Spleen (tissue), 11 donors: ENCODE measurements at regions not wholly inside any gene's neighbourhood (a gene's known extent, or its start where the extent isn't known, plus 50 kb on each side); places are given as distances from the start of the nearest gene placed in this dataset.

ENCODE experiments used
- DNase-seq: peaks from one replicate; pipeline ENCODE4 v3.0.0-alpha.2; 2020
- H3K27ac ChIP-seq, 8 donors: fragments of 200-600 bp; sonication (generic) in 7 of 8; 1 replicate in 4 of 8; 2 replicates in 4 of 8; pipeline versions ENCODE4 v1.5.0 to v1.8.0; 2016 to 2021; ENCODE audit warnings: inconsistent platforms in 4 of 8, mild to moderate bottlenecking in 4 of 8, moderate library complexity in 1 of 8
- H3K27me3 ChIP-seq, 7 donors: fragments of 200-600 bp; sonication (generic) in 6 of 7; replicated peaks in 1 of 7; 1 replicate in 4 of 7; 2 replicates in 3 of 7; pipeline versions ENCODE4 v1.5.0 to v1.8.0; 2016 to 2021; ENCODE audit warnings: inconsistent platforms in 3 of 7, mild to moderate bottlenecking in 1 of 7
- H3K36me3 ChIP-seq, 6 donors: fragments of 200-600 bp; sonication (generic) in 5 of 6; 1 replicate in 4 of 6; 2 replicates in 2 of 6; pipeline versions ENCODE4 v1.5.0 to v1.8.0; 2016 to 2021; ENCODE audit warnings: inconsistent platforms in 2 of 6
- H3K4me1 ChIP-seq, 6 donors: fragments of 200-600 bp; sonication (generic) in 5 of 6; 1 replicate in 3 of 6; 2 replicates in 3 of 6; pipeline versions ENCODE4 v1.5.0 to v1.8.0; 2016 to 2021; ENCODE audit warnings: inconsistent platforms in 3 of 6
- H3K4me3 ChIP-seq, 8 donors: fragments of 200-600 bp; sonication (generic) in 7 of 8; 1 replicate in 4 of 8; 2 replicates in 4 of 8; pipeline versions ENCODE4 v1.5.0 to v1.8.0; 2016 to 2021; ENCODE audit warnings: inconsistent platforms in 4 of 8, mild to moderate bottlenecking in 4 of 8, moderate library complexity in 2 of 8
- H3K9me3 ChIP-seq, 8 donors: fragments of 200-600 bp; sonication (generic) in 7 of 8; 1 replicate in 4 of 8; 2 replicates in 4 of 8; pipeline versions ENCODE4 v1.5.0 to v1.8.0; 2016 to 2021; ENCODE audit warnings: inconsistent platforms in 4 of 8
- POLR2A ChIP-seq, 3 donors: fragments of 450-650 bp; IDR thresholded peaks; one replicate each; pipeline ENCODE4 v1.5.1; 2017; ENCODE audit warnings: antibody characterized with exemption in 3 of 3, mild to moderate bottlenecking in 1 of 3
- POLR2AphosphoS5 ChIP-seq, 3 donors: sonication (generic); formaldehyde crosslinking; IDR thresholded peaks; one replicate each; pipeline ENCODE4 v1.5.1; 2017; ENCODE audit warnings: antibody characterized with exemption in 3 of 3
- WGBS, 5 donors: extraction: QIAGEN DNeasy Blood & Tissue Kit in 3 of 5; methylation state at CpG; one replicate each; pipeline versions ENCODE4 v1.1.5 to v1.1.7; 2013 to 2018; 5-methylcytosine and 5-hydroxymethylcytosine counted together
- intact Hi-C: fragments of 100-400 bp; cut with DNase I; formaldehyde crosslinking; loops from one replicate; pipeline ENCODE4 v1.15.0; 2023; ENCODE audit warnings: low total_unique reads
- TF ChIP-seq, protein P1 (sequence below), 11 experiments: fragments of 200-600 bp in 7 of 11; fragments of 450-650 bp in 4 of 11; sonication (generic) in 4 of 11; IDR thresholded peaks in 8 of 11; conservative IDR thresholded peaks in 3 of 11; 1 replicate in 7 of 11; 2 replicates in 4 of 11; pipeline versions ENCODE4 v1.4.0 to v1.8.0; 2016 to 2021; ENCODE audit warnings: antibody characterized with exemption in 11 of 11, inconsistent platforms in 4 of 11, mild to moderate bottlenecking in 1 of 11
- donor health status: healthy with polysubstance abuse.
- donor health status: DM: no; HTN: no; CAD: no; lungs with moderate emphysema.
- donor health status: DM: no; HTN: no; CAD: no.
- donor health status: Bipolar disorder and iron deficiency.
- donor health status: healthy.
- donor health status: DM: no; HTN: no; CAD: no.
- donor health status: DM: yes; HTN: yes; CAD: no.

DNA sequence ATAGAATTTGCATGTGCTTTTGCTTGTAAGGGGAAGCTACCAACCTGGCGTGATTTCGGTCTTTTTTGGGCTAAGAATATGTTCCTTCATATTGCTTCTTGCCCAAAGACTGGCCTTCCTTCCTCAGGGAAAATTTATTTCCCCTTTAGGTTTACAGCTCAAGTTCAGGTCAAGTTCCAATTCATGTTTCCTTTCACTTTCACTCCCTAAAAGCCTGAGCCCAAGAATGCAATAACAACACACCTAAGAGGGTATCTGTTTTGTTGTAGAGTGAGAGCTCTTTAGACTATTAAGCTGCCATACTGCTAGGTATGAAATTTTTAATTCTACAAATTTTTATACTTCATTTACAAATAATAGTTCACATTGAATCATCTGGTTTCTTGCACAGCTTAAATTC lies 299.6 kb downstream of the TLL1 start:
- DNase-seq = no peak
- Histone ChIP-seq H3K27me3 (no peaks in the 10 kb centered on the region), H3K4me1 (no peaks in the 10 kb centered on the region), H3K27ac (no peak overlapping the region), H3K36me3 (no peaks in the 10 kb centered on the region), H3K9me3 (peaks cover 0 to 12% (median 2%) of the 10 kb centered on the region in 8 donors), H3K4me3 (no peak overlapping the region)
- intact Hi-C loops = no loop called here
- WGBS, 5 donors = 15 to 73% (median 31%) methylated on average over 2 of the region's 2 CpGs
- TF ChIP-seq, protein P1, sequence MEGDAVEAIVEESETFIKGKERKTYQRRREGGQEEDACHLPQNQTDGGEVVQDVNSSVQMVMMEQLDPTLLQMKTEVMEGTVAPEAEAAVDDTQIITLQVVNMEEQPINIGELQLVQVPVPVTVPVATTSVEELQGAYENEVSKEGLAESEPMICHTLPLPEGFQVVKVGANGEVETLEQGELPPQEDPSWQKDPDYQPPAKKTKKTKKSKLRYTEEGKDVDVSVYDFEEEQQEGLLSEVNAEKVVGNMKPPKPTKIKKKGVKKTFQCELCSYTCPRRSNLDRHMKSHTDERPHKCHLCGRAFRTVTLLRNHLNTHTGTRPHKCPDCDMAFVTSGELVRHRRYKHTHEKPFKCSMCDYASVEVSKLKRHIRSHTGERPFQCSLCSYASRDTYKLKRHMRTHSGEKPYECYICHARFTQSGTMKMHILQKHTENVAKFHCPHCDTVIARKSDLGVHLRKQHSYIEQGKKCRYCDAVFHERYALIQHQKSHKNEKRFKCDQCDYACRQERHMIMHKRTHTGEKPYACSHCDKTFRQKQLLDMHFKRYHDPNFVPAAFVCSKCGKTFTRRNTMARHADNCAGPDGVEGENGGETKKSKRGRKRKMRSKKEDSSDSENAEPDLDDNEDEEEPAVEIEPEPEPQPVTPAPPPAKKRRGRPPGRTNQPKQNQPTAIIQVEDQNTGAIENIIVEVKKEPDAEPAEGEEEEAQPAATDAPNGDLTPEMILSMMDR (IDR thresholded peaks at IDR 0.05 in 8 of 11, conservative IDR thresholded peaks at IDR 0.05 in 3 of 11) = no peak
- TF ChIP-seq POLR2A (IDR thresholded peaks at IDR 0.05) (no peak), POLR2AphosphoS5 (IDR thresholded peaks at IDR 0.05) (no peak)

DNA sequence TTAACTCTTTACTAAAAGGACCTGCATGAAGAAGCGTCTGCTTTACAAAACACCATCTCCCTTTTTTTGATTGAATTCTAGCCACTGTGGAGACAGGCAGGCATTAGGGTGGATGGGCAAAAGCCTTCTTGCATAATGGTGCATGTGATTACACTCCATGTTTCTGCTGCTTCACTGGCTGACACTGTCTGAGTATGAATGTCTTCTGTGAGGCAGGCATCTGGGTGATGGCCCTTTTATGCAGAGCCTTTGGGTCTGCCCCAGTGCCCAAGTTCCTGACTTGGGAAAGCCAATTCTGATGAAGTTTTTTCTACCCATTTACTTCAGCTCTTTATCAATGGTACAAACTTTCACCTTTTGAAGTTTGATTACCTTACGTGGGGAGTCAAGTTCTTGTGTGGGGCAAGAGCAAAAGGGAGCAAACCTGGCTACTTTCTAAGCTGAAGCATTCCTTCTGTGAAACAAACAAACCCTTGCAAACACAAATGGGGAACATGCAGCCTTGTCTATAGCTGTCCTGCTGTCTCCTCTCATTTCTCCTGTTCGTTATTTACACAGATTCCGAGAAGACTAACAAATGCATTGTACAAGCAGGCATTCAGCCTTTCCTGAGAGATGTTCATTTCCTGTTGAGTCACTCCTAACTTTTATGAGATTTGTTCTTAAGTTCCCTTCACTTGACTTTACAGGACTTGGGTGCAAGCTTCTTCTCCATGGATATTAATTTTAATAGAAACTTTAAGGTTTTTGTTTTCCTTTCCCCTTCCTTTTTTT lies 301.9 kb downstream of the TLL1 start:
- H3K27ac ChIP-seq = no peak overlapping the region
- peaks cover 0 to 12% (median 2%) of the 10 kb centered on the region in 8 donors for H3K9me3 ChIP-seq
- TF ChIP-seq, protein P1 (IDR thresholded peaks at IDR 0.05 in 8 of 11, conservative IDR thresholded peaks at IDR 0.05 in 3 of 11) = no peak
- TF ChIP-seq POLR2AphosphoS5 (IDR thresholded peaks at IDR 0.05) (no peak), POLR2A (IDR thresholded peaks at IDR 0.05) (no peak)
- DNase-seq = no peak
- WGBS, 5 donors = 77 to 81% (median 79%) methylated on average over 4 of the region's 4 CpGs
- no peak overlapping the region for H3K4me3 ChIP-seq
- intact Hi-C loops = no loop called here
- H3K36me3 ChIP-seq = no peaks in the 10 kb centered on the region
- H3K27me3 ChIP-seq = no peaks in the 10 kb centered on the region
- H3K4me1 ChIP-seq = no peaks in the 10 kb centered on the region

DNA sequence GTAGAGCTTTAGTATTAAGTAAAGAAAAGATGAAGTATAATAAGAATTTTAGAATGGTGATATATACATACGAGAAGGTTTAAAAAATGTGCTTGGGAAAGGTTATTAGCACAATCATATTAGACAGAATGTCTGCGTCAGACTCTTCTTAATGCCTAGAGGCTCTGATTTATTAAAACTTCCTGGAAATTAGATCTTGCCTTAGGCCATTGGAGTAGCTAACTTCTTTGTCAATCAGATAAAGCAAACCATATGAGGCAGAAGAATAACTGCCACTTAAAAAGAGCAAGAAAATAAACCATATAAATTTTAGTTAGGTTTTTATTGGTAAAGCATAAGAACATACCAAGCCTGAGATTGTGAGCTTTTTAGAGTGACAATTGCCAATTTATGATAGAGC lies 309.1 kb downstream of the TLL1 start:
- TF ChIP-seq, protein P1 (IDR thresholded peaks at IDR 0.05 in 8 of 11, conservative IDR thresholded peaks at IDR 0.05 in 3 of 11) = no peak
- TF ChIP-seq POLR2A (IDR thresholded peaks at IDR 0.05) (no peak), POLR2AphosphoS5 (IDR thresholded peaks at IDR 0.05) (no peak)

DNA sequence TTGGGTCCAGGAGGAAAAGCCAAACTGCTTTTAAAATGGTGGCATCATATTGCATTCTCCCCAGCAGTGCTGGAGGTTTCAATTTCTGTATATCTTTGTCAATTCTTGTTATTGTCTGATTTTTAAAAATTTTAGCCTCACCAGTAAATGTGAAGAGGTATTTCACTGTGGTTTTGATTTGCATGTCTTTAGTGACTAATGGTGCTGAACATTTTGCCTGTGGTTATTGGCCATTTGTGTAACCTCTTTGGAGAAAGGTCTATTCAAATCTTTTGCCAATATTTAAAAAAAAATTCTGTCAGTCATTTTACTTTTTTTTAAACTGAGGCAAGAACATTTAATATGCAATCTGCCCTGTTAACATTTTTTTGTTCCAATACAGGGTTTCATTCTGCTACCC lies 322.1 kb downstream of the TLL1 start:
- H3K4me1 ChIP-seq = no peaks in the 10 kb centered on the region
- H3K4me3 ChIP-seq = no peak overlapping the region
- no peak overlapping the region for H3K27ac ChIP-seq
- no peaks in the 10 kb centered on the region for H3K27me3 ChIP-seq
- intact Hi-C loops = no loop called here
- no peak for DNase-seq
- H3K36me3 ChIP-seq = no peaks in the 10 kb centered on the region
- TF ChIP-seq, protein P1 (IDR thresholded peaks at IDR 0.05 in 8 of 11, conservative IDR thresholded peaks at IDR 0.05 in 3 of 11) = no peak
- TF ChIP-seq POLR2A (IDR thresholded peaks at IDR 0.05) (no peak), POLR2AphosphoS5 (IDR thresholded peaks at IDR 0.05) (no peak)
- peaks cover 0 to 6% (median 0%) of the 10 kb centered on the region in 8 donors for H3K9me3 ChIP-seq

More for the DNA sequence above, 309.1 kb downstream of the TLL1 start:
- no peak overlapping the region for H3K27ac ChIP-seq
- intact Hi-C loops = no loop called here
- no peaks in the 10 kb centered on the region for H3K27me3 ChIP-seq
- WGBS, 5 donors = 78 to 89% (median 80%) methylated on average over 2 of the region's 2 CpGs
- no peaks in the 10 kb centered on the region for H3K4me1 ChIP-seq
- H3K4me3 ChIP-seq = no peak overlapping the region
- H3K9me3 ChIP-seq = peaks cover 0 to 15% (median 4%) of the 10 kb centered on the region in 8 donors
- DNase-seq = no peak
- no peaks in the 10 kb centered on the region for H3K36me3 ChIP-seq
